RWPE1 (cell line): ENCODE measurements at regions not wholly inside any gene's neighbourhood (a gene's known extent, or its start where the extent isn't known, plus 50 kb on each side); places are given as distances from the start of the nearest gene placed in this dataset.
A peak's percentile ranks its signal among the peaks of the same experiment; 100 is the strongest.

Experiments used
- CTCF ChIA-PET: fragments of 350-600 bp; sonication (Branson Sonifier 250); formaldehyde crosslinking; extraction: SDS; loops from one replicate; lab custom pipeline; 2021; lab: Yijun Ruan, JAX
- POLR2A ChIA-PET: fragments of 400-600 bp; formaldehyde crosslinking; extraction: SDS; loops from one replicate; lab custom pipeline; 2020; ENCODE audit warnings: antibody characterized with exemption; ENCODE audit not compliant: low non-redundant PET; lab: Yijun Ruan, JAX
- DNase-seq: peaks from one replicate; pipeline ENCODE4 v3.0.0; 2012; ENCODE audit warnings: low spot score
- H3K27ac ChIP-seq: fragments of 450-650 bp; 2 replicates; pipeline ENCODE4 v1.5.1; 2017
- TF ChIP-seq, protein P1 (sequence below): fragments of 450-650 bp; conservative IDR thresholded peaks from 2 replicates; pipeline ENCODE4 v1.5.1; 2017; ENCODE audit warnings: low read depth, mild to moderate bottlenecking

DNA sequence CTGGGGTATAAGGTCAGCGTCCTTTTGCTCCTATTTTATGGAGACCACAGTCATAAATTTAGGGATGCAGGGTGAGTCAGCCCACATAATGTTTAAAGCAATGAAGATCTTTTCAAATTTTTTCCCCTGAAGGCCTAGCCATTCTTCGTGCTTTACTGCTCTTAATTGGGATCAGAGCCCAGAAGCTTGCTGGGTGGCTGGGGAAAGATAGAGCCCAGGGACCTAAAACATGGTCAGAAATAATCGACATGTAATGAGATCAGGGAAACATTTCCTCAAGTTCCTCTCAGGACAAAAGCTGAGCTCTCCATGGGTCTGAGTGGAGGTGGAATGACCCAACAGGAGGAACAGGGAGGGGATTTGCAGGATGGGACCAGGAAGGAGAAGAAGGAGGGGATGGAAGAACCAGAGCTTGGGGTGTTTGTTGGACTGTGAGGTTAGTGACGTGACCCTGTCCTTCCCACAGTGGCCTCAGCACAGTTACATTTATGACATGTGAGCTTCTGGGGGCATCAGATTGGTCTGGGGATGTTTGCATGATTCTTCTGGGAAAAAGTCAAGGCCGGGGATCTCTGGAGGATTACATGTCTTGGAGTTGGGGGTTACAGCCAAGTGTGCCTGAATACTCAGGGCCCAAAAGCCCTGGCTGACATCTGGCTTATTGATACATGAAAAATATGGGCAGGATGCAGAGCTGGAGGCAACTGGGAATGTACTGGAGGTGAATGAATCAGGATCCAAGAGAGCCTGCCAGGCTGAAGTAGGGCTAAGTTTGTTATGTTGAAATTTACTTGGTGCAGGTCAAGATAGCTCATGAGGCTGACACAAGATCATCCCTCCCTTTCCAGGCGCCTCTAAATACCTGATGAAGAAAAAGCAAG, 477.9 kb downstream of the RPS24 start:
- POLR2A ChIA-PET, result no interaction called here
- CTCF ChIA-PET, result no interaction called here
- no peak for DNase-seq
- TF ChIP-seq, protein P1, sequence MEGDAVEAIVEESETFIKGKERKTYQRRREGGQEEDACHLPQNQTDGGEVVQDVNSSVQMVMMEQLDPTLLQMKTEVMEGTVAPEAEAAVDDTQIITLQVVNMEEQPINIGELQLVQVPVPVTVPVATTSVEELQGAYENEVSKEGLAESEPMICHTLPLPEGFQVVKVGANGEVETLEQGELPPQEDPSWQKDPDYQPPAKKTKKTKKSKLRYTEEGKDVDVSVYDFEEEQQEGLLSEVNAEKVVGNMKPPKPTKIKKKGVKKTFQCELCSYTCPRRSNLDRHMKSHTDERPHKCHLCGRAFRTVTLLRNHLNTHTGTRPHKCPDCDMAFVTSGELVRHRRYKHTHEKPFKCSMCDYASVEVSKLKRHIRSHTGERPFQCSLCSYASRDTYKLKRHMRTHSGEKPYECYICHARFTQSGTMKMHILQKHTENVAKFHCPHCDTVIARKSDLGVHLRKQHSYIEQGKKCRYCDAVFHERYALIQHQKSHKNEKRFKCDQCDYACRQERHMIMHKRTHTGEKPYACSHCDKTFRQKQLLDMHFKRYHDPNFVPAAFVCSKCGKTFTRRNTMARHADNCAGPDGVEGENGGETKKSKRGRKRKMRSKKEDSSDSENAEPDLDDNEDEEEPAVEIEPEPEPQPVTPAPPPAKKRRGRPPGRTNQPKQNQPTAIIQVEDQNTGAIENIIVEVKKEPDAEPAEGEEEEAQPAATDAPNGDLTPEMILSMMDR, result no peak
- H3K27ac ChIP-seq, result no peak overlapping the region

DNA sequence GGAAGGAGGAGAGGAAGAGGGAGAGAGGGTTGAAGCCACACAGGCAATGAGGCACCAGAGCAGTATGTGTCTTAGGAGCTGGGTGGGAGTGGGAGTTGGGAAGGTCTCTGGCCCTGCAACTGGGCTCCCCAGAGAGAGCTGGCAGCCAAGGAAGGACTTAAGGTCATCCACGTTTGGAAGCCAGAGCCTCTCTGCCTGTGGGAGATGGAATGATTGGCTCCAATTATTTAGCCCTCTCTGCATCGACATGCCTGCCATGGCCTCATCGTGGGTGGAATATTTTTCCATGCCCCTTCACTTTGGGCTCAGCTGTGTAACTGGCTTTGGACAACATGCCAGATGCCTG, 478.5 kb downstream of the RPS24 start:
- ChIA-PET POLR2A (no interaction called here), CTCF (no interaction called here)
- no peak for DNase-seq
- TF ChIP-seq, protein P1, result no peak
- no peak overlapping the region for H3K27ac ChIP-seq

DNA sequence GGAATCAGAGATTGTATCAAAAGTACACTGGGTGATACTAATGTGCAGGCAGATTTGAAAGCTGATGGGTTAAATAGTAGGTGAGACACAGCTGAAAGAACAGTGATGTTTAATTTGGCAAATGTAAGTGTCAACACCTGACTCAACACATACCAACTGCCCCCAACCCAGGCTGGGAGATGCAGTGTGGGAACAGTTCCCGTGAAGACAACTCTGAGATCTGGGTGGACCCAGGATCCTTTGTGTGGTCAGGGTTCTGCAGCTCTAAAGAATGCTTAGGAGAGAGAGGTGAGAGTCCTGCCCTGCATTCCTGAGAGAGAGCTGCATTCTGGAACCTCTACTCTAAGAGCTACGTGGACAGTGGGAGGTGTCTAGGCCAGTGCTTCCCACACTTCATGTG, 479.7 kb downstream of the RPS24 start:
- CTCF ChIA-PET, result interaction anchor here (1.1 kb wide), 1 partner anchor 10 kb away, joined by 3 read pairs; no protein-coding TSS in a partner anchor
- TF ChIP-seq, protein P1, result no peak
- POLR2A ChIA-PET, result no interaction called here
- DNase-seq, result no peak
- H3K27ac ChIP-seq, result no peak overlapping the region

DNA sequence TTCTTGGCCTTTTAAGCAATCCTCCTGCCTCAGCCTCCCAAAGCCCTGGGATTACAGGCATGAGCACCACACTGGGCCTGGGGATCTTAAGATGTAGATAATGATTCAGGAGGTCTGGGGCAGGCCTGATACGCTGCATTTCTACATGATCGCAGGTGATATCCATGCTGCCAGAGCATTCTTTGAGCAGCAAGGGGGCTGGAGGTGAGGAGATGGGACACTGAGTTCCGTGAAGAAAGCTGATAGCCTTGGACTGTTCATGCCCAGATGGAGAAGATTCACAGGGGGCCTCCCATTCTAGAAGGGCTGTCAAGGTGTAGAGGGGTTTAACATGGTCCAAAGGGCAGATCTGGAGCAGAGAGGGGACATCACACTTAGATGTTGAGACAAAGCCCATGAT, 480.3 kb downstream of the RPS24 start:
- CTCF ChIA-PET, result interaction anchor here (1.1 kb wide), 1 partner anchor 10 kb away, joined by 3 read pairs; no protein-coding TSS in a partner anchor
- TF ChIP-seq, protein P1, result no peak
- no peak overlapping the region for H3K27ac ChIP-seq
- no peak for DNase-seq
- POLR2A ChIA-PET, result no interaction called here

DNA sequence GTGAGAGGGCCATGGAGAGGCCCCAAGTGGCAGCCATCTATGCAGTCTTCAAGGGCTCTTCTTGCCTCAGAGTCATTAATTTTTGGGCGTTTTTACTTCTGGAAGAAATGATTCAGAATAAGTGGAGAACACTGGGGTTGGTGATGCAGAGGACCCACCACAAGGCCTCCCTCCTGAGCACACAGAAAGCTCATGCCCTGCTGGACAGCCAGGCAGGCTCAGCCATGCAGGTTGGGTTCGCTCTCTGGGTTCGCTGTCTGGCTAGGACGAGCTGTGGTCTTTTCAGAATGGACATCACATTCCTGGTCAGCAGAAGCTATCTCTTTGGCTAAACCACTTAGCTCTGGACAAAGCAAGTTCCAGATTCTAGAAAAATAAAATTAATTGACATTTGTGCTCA, 480.8 kb downstream of the RPS24 start:
- ChIA-PET POLR2A (no interaction called here), CTCF (no interaction called here)
- DNase-seq, result no peak
- TF ChIP-seq, protein P1, result no peak
- H3K27ac ChIP-seq, result no peak overlapping the region

DNA sequence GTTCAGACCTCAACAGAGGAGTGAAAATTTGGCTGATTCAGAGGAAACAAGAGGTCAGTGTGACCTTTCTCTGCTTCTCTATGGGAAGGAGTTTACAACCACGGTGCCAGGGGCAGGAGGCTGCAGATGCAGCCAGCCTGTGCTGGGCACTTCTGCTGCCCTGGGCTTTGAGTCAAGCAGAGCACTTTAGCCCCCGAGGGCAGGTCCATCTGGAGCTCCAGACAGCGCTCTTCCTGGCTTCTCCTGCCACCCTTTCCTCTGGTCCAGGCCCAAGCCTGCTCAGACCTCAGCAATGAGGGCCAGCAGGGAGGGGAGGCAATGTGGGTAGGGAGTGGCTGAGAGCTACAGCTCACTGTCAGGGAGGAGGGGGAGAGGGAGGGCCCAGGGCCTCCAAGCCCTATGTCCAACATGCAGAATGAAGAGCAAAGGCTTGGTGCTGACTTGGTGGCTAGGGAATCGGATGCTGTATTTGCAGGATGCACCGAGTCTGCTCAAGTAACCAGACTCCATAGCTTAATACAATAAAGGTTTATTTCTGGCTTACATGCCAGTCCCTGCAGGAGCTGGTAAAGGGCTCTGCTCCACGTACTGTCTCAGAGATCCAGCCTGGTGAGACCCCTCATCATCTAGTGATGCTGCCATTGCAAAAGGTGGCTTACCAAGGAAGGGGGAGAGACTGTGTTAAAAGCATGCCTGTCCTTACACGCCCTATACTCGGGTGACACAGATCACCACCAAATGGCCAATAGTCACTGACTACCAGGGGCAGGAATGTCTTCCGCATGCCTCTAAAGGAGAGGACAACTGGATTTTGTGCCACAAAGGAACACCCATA, 481.6 kb downstream of the RPS24 start:
- CTCF ChIA-PET, result interaction anchor here (0.7 kb wide), 1 partner anchor 45 kb away, joined by 3 read pairs; no protein-coding TSS in a partner anchor

More for the DNA sequence above, 481.6 kb downstream of the RPS24 start:
- no peak overlapping the region for H3K27ac ChIP-seq
- POLR2A ChIA-PET, result no interaction called here
- TF ChIP-seq, protein P1, result no peak
- peak; percentile 28 for DNase-seq
